ENCODE measurements at regions not wholly inside any gene's neighbourhood (a gene's known extent, or its start where the extent isn't known, plus 50 kb on each side); places are given as distances from the start of the nearest gene placed in this dataset.
"Not testable (repeated sequence)": the region's sequence is repeated elsewhere in the genome, so short reads cannot be mapped to it uniquely, and the experiment has no call there.

DNA sequence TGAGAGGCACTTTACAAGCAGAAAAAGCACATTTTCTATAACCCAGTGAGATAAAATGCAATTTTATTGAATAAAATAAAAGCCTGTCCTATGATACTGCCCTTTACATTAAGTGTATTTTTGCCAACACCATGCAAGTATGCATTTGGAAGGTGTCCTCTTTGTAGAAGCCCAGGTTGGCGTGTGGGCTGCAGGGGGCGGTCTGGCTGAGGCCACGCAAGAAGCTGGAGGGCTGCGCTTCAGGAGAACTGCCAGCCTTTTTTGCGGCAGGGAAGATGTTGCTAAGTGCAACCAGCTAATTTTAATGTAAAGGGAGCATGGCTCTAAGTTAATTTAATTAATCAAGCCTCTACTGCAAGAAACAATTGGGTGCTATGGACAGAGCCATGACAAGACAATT, 562.8 kb upstream of the SALL3 start:
- DNase-seq (no peak), ATAC-seq (no peak)

DNA sequence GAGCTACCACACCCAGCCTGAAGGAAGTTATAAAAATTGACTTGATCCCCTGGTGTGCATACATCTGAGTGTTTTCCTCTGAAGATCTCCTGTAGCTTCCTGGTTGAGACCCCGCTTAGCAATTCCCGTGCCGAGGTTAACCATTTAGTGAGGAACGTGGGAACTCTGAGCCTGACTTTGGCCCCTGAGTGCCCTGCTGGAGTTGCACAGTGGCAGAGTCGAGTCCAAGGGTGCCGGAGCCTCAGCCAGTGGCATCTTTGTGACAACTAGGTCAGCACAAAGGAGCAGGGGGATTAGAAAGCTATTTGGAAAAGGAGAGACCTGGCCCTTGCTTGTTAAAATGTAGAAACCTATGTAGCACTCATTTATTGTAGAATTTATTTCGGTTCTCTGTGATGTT, 561.2 kb upstream of the SALL3 start:
- no peak for ATAC-seq
- DNase-seq = no peak

DNA sequence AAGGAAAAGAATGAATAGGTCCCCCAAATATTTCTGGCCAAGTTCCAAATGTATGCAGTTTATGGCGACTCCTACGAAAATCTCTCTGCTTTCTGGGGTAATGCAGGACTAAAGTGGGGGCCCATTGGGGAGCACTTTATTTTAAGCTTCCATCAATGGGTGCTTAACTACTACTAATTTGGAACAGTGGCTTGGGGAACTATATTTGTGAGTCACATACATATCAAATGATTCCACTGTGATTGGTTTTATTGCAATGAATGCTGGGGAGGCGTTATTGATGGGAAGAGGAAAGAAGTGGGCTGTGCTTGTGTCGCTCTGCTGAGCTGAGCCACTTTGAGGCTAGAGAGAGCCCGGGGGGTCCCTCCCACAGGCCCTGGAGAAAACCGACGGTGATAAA, 560.4 kb upstream of the SALL3 start:
- DNase-seq (no peak), ATAC-seq (no peak)

DNA sequence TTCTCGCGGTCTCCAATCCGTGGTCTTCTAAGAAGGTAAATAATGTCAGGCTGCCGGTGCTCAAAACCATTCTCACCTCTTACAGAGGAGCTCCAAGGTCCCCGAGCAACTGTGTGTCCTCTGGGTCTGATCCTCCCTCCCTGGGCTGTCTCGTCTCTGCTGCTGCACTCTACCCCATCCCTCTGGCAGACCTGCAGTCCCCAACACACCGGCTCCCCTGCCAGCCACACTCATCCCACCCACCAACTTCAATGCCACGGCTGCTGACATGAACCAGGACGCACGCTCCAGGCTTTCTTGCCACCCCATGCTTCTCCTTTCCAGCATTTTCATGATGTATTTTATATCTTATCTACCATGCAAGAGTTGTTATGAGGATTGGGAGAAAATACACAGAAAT, 559.5 kb upstream of the SALL3 start:
- no peak for ATAC-seq

GRCh38 chr18:78421392-78421791, 558.2 kb upstream of the SALL3 start:
- DNase-seq = no peak

More for the DNA sequence above, 559.5 kb upstream of the SALL3 start:
- DNase-seq = no peak

GRCh38 chr18:78422336-78422735, 557.3 kb upstream of the SALL3 start:
- ATAC-seq = no peak
- no peak for DNase-seq

More at GRCh38 chr18:78421392-78421791, 558.2 kb upstream of the SALL3 start:
- no peak for ATAC-seq

DNA sequence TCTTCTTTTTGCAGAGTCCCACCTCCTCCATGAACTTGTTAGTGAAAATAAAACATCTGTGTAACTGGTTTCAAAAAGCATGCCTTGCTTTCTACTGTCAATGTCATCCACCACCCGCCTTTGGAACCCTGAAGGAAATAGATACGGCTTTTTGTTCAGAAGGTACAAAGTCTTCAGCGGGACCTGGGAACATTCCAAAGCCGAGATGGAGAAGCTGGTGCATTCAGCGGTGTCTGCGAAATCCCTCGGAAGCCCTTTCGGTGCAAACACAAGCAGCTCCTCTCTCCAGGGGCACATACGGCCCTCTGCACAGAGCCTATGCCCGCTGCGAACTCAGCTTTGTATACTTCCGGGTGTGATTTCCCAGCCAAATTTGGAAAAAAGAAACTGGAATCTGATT, 555.8 kb upstream of the SALL3 start:
- DNase-seq (no peak), ATAC-seq (no peak)

- ATAC-seq = no peak
Measured at GRCh38 chr18:78424403-78425018, 555.1 kb upstream of the SALL3 start.

DNA sequence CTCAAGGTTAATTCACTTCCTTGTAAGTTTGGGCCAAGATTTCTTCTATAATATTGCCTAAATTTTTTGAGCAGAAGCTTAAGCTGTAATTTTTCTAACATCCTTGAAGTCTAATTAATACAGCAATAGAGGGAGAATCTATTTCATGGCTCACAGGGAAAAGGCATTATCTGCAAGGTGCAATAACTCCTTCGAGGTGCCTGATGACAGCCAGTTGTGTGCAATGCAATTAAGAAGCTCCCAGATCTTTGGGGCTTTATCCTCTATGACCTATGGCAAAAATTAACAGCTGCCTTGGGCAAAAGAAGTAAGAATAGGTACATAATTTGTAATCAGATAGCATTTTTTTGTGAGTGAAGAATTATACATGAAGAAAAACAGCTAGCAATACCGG, 554.6 kb upstream of the SALL3 start:
- no peak for ATAC-seq
- DNase-seq = no peak

More at GRCh38 chr18:78424403-78425018, 555.1 kb upstream of the SALL3 start:
- DNase-seq = no peak

GRCh38 chr18:78427081-78427480, 552.5 kb upstream of the SALL3 start:
- ATAC-seq = no peak

DNA sequence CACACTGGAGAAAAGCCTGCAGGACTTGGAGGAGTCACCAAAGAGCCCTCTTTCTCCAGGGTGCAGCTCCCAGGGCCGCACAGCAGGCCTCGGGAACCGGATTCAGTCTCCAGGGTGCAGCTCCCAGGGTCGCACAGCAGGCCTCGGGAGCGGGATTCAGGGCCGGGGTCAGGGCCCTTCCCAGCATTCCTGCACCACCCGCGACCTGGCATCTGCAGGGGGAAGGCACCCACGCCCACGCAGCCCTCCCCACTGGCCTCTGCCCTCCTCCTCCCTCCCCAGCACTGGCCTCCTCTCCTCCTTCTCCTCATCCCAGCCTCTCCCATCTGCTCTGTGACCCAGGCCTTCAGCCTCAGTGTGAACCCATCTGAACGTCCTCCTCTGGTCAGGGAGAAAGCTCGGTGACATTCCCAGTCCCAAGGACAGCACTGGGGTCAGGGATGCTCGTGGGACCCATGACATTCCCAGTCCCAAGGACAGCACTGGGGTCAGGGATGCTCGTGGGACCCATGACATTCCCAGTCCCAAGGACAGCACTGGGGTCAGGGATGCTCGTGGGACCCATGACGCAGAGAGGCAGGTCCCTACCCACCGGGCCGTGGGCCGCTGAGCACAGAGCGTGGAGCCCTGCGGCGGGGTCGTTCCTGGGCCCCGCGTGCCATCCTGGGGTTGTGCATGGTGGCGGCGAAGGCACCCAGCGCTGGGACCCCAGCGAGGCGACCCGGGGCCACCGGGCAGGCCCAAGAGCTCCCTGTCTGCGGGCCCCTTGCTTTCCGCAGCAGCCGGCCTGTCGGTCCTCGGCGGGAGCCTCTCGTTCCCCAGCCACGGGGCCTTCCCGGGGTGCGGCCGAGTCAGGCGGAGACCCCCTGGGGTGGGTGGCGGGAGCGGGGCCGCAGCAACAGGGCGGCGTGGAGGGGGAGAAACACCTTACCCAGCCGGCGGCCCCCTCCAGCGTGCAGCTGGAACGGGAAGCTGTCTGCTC, 550.2 kb upstream of the SALL3 start:
- ATAC-seq (peak; percentile 19), DNase-seq (no peak)

More at GRCh38 chr18:78427081-78427480, 552.5 kb upstream of the SALL3 start:
- DNase-seq = no peak

- DNase-seq = no peak
- ATAC-seq = no peak
Measured at GRCh38 chr18:78430131-78430758, 549.4 kb upstream of the SALL3 start.

DNA sequence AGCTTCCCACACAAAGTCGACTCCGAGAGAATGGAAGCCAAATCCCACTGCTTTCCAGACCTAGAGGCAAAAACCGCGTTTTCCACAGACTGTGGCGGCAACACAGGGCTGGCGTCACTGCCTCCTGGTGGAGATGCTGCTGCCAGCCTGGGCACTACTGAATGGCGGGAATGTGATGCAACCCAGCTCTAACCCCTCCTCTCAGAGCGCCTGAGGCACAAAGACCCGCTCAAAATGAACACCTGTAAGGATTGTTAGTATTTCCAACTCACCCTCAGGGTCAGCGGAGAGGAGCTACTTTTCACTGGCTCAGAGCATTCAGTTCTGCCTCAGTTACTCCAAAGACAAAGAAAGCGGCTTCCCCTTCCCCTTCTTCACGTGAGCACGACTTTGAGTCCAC, 548.0 kb upstream of the SALL3 start:
- ATAC-seq = no peak
- no peak for DNase-seq

GRCh38 chr18:78433562-78433961, 546.1 kb upstream of the SALL3 start:
- ATAC-seq = no peak
- DNase-seq = no peak

DNA sequence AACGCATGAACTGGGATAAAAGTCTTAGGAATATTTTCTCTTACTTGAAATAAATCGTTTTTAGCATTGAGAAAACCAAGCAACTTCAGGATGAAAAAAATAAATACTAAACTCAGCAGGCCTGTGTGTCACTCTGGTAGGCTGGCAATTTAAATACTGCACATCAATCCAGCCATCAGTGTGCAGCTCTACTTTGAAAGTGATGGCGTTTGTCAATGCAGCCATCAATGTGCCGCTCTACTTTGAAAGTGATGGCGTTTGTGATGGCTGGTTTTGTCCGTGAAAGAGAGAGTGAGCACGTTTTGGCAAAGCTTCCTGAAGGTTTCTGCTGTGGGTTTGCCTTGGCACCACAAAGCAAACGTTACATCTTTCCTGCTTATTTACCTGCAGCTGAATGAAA, 543.5 kb upstream of the SALL3 start:
- ATAC-seq (no peak), DNase-seq (no peak)

GRCh38 chr18:78438235-78438634, 541.4 kb upstream of the SALL3 start:
- DNase-seq, ATAC-seq: not testable (repeated sequence)

DNA sequence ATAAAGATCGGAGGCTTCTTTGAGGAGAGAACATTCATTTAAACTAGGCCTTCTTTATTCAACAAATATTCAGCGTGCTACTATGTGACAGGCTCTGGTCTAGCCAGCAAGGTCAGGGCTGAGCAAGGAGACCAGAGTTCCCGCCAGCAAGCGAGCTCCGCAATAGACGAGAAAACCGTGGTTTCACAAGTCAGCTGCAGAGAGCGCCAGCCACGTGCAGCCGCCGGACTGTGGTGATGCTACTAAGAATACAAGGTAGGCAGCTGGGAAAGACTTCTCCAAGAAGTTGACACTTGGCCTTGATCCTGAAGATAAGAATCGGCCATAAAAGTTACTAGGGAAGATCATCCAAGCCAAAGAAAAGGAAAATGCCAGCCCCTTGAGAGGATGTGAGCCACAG, 533.7 kb upstream of the SALL3 start:
- ATAC-seq = no peak

GRCh38 chr18:78447211-78447610, 532.4 kb upstream of the SALL3 start:
- no peak for ATAC-seq
- no peak for DNase-seq

More for the DNA sequence above, 533.7 kb upstream of the SALL3 start:
- DNase-seq = no peak

- no peak for DNase-seq
- no peak for ATAC-seq
Measured at GRCh38 chr18:78448106-78448505, 531.5 kb upstream of the SALL3 start.

- no peak for DNase-seq
- ATAC-seq = no peak
Measured at GRCh38 chr18:78448591-78448990, 531.0 kb upstream of the SALL3 start.

GRCh38 chr18:78454221-78454620, 525.4 kb upstream of the SALL3 start:
- DNase-seq (no peak), ATAC-seq (no peak)

GRCh38 chr18:78455386-78455785, 524.2 kb upstream of the SALL3 start:
- ATAC-seq (no peak), DNase-seq (no peak)

GRCh38 chr18:78457011-78457410, 522.6 kb upstream of the SALL3 start:
- DNase-seq = no peak
- ATAC-seq = no peak
